CD4-positive, alpha-beta memory T cell (primary cell): ENCODE measurements at regions not wholly inside any gene's neighbourhood (a gene's known extent, or its start where the extent isn't known, plus 50 kb on each side); places are given as distances from the start of the nearest gene placed in this dataset.
"Not testable (repeated sequence)": the region's sequence is repeated elsewhere in the genome, so short reads cannot be mapped to it uniquely, and the experiment has no call there.

Experiments used
- CTCF ChIA-PET: fragments of 350-600 bp; sonication (Branson Sonifier 250); formaldehyde crosslinking; loops from one replicate; lab custom pipeline; 2021; ENCODE audit warnings: inconsistent platforms; ENCODE audit not compliant: partially characterized antibody; lab: Charles Lee
- POLR2A ChIA-PET: fragments of 350-600 bp; sonication (Branson Sonifier 250); formaldehyde crosslinking; loops from one replicate; lab custom pipeline; 2021; ENCODE audit not compliant: partially characterized antibody; lab: Charles Lee
- DNase-seq, 5 donors: peaks; one replicate each; pipeline versions ENCODE4 v3.0.0 to v3.0.0-alpha.2; 2020 to 2022; ENCODE audit warnings: mixed read lengths in 1 of 5
- H3K27ac ChIP-seq: one replicate; pipeline ENCODE4 v1.7.0; 2013; ENCODE audit warnings: low read depth, low read length
- H3K27me3 ChIP-seq: 2 replicates; pipeline ENCODE4 v1.7.0; 2013; ENCODE audit warnings: mild to moderate bottlenecking, low read length, moderate library complexity; ENCODE audit not compliant: insufficient read depth
- H3K36me3 ChIP-seq: 2 replicates; pipeline ENCODE4 v1.7.0; 2013; ENCODE audit warnings: mild to moderate bottlenecking, low read length, moderate library complexity; ENCODE audit not compliant: insufficient read depth
- H3K4me1 ChIP-seq: 2 replicates; pipeline ENCODE4 v1.7.0; 2013; ENCODE audit warnings: mild to moderate bottlenecking, low read length, moderate library complexity; ENCODE audit not compliant: insufficient read depth
- H3K4me3 ChIP-seq, 2 donors: one replicate each; pipeline ENCODE4 v1.7.0; 2013; ENCODE audit warnings: low read length in 2 of 2, mild to moderate bottlenecking in 1 of 2
- H3K9me3 ChIP-seq, 2 donors: one replicate each; pipeline ENCODE4 v1.7.0; 2013; ENCODE audit warnings: low read length in 2 of 2, control low read depth in 1 of 2; ENCODE audit not compliant: control insufficient read depth in 1 of 2
- H3K27ac Mint-ChIP-seq, 7 donors: one replicate each; pipeline ENCODE4 v1.8.0; 2020 to 2021; ENCODE audit warnings: mixed read lengths in 7 of 7, mild to moderate bottlenecking in 6 of 7, inconsistent platforms in 3 of 7, moderate library complexity in 3 of 7
- H3K27me3 Mint-ChIP-seq, 2 donors: one replicate each; pipeline ENCODE4 v1.8.0; 2020 to 2021; ENCODE audit warnings: mixed read lengths in 2 of 2
- H3K36me3 Mint-ChIP-seq, 2 donors: one replicate each; pipeline ENCODE4 v1.8.0; 2020 to 2021; ENCODE audit warnings: mixed read lengths in 2 of 2, inconsistent platforms in 1 of 2, mild to moderate bottlenecking in 1 of 2
- H3K4me1 Mint-ChIP-seq, 4 donors: one replicate each; pipeline ENCODE4 v1.8.0; 2020 to 2021; ENCODE audit warnings: mixed read lengths in 4 of 4, mild to moderate bottlenecking in 1 of 4
- H3K4me3 Mint-ChIP-seq, 8 donors: one replicate each; pipeline ENCODE4 v1.8.0; 2020 to 2021; ENCODE audit warnings: mixed read lengths in 8 of 8, mild to moderate bottlenecking in 7 of 8, moderate library complexity in 6 of 8, inconsistent platforms in 3 of 8
- H3K9me3 Mint-ChIP-seq, 8 donors: one replicate each; pipeline ENCODE4 v1.8.0; 2020 to 2021; ENCODE audit warnings: mixed read lengths in 8 of 8, mild to moderate bottlenecking in 5 of 8, inconsistent platforms in 3 of 8, moderate library complexity in 1 of 8
- intact Hi-C: fragments of 100-400 bp; cut with micrococcal nuclease; formaldehyde crosslinking; loops from one replicate; pipeline ENCODE4 v1.15.1; 2023

DNA sequence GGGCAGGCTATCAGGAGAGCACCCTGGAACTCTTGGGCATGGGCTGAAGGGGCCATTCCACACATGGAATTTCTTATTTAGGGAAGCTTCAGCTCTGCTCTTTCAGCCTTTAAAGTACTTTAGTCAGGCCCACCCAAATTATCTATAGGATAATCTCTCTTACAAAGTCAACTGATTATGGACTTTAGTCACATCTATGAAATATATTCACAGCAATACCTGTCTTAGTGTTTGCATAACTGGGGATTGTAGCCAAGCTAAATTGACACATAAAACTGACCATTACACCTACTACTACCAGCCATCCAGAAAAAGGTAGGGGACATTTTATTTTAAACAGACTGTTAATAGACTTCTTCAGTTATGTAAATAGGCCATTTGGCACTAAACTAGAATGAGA, 114.9 kb upstream of the VANGL1 start:
- POLR2A ChIA-PET: no interaction called here
- H3K27me3 Mint-ChIP-seq: peaks cover 3 to 8% of the 10 kb centered on the region in 2 donors
- no peaks in the 10 kb centered on the region for H3K4me1 ChIP-seq

DNA sequence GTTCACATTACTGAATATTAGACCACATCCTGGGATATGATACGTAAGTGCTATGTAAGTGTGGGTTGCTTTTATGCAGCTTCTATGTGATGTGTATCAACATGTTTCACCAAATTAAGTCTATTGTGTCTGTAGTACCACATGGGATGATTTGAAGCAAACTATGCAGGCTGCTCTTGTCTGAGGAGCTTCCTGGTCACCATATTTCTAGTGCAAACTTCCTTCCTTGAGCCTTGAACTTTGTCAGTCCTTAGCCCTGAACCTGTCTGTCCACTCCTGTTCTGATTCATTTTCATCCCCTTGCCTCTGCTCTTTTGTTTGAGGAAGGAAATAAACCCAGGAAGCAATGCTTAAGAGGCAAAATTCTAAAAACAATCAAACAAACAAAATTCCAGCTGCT, 117.5 kb upstream of the VANGL1 start:
- ChIA-PET POLR2A (no interaction called here), CTCF (no interaction called here)
- no peak overlapping the region for H3K4me3 Mint-ChIP-seq
- no peak overlapping the region for H3K27ac ChIP-seq
- H3K4me3 ChIP-seq: no peak overlapping the region
- DNase-seq: no peak
- no peak overlapping the region for H3K27ac Mint-ChIP-seq
- no peaks in the 10 kb centered on the region for H3K36me3 ChIP-seq
- intact Hi-C loops: no loop called here
- peaks cover 0 to 1% (median 0%) of the 10 kb centered on the region in 4 donors for H3K4me1 Mint-ChIP-seq
- H3K9me3 ChIP-seq: no peaks in the 10 kb centered on the region
- no peaks in the 10 kb centered on the region for H3K36me3 Mint-ChIP-seq
- H3K27me3 ChIP-seq: no peaks in the 10 kb centered on the region
- H3K4me1 ChIP-seq: no peaks in the 10 kb centered on the region
- H3K9me3 Mint-ChIP-seq: peaks cover 0 to 8% (median 1%) of the 10 kb centered on the region in 8 donors
- H3K27me3 Mint-ChIP-seq: peaks cover 5 to 12% of the 10 kb centered on the region in 2 donors

More for the DNA sequence above, 114.9 kb upstream of the VANGL1 start:
- Mint-ChIP-seq H3K27ac (no peak overlapping the region), H3K4me1 (peaks cover 0 to 2% (median under 1%) of the 10 kb centered on the region in 4 donors), H3K36me3 (no peaks in the 10 kb centered on the region), H3K4me3 (no peak overlapping the region), H3K9me3 (peaks cover 0 to 2% (median 0%) of the 10 kb centered on the region in 8 donors)
- no peak for DNase-seq
- no peaks in the 10 kb centered on the region for H3K36me3 ChIP-seq
- H3K4me3 ChIP-seq: no peak overlapping the region
- intact Hi-C loops: no loop called here
- H3K9me3 ChIP-seq: no peaks in the 10 kb centered on the region
- no peak overlapping the region for H3K27ac ChIP-seq
- CTCF ChIA-PET: no interaction called here
- no peaks in the 10 kb centered on the region for H3K27me3 ChIP-seq

DNA sequence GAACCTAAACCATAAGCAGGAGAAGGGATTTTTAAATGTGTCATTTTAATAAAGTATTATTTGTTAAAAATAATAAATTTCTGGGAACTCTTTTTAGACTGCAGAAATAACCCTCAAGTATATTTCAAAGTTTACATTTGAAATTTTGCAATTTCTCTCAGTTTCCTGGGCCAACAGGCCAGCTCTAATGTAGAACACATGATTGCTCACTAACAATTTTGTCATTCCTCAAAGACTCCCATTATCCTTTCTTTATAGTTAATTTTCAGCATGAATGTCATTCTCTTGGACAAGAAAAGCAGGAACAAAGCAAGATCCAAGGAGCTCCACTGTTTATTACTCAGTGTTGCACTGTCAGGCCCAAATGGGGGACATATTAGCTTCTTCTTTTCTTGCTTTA, 119.4 kb upstream of the VANGL1 start:
- no peaks in the 10 kb centered on the region for H3K4me1 Mint-ChIP-seq
- no peak for DNase-seq
- peaks cover 8 to 14% of the 10 kb centered on the region in 2 donors for H3K27me3 Mint-ChIP-seq
- Histone ChIP-seq H3K27me3 (no peaks in the 10 kb centered on the region), H3K9me3 (no peaks in the 10 kb centered on the region), H3K27ac (no peak overlapping the region), H3K4me3 (no peak overlapping the region), H3K36me3 (no peaks in the 10 kb centered on the region), H3K4me1 (no peaks in the 10 kb centered on the region)
- CTCF ChIA-PET: interaction anchor here (1.3 kb wide), 1 partner anchor 183 kb away, joined by 3 read pairs; no protein-coding TSS in a partner anchor
- H3K4me3 Mint-ChIP-seq: no peak overlapping the region
- intact Hi-C loops: no loop called here
- peaks cover 0 to 8% (median 2%) of the 10 kb centered on the region in 8 donors for H3K9me3 Mint-ChIP-seq
- H3K27ac Mint-ChIP-seq: no peak overlapping the region
- no peaks in the 10 kb centered on the region for H3K36me3 Mint-ChIP-seq
- POLR2A ChIA-PET: no interaction called here

DNA sequence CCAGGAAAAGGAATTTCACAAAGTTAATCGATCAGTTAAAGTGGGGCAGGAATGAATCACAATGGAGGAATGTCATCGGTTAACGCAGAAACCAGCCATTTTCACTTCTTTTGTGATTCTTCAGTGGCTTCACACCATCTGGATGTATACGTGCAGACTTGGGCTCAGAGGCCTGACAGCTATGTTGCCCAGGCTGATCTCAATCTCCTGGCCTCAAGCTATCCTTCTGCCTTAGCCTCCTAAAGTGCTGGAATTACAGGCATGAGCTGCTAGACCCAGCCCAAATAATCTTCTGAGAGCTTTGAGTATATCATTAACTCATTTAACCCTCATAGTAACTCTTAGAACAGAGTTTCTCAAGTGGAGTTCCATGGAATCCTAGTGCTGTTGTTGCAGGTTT, 126.5 kb upstream of the VANGL1 start:
- POLR2A ChIA-PET: no interaction called here
- H3K27ac ChIP-seq: no peak overlapping the region
- H3K9me3 ChIP-seq: no peaks in the 10 kb centered on the region
- no peaks in the 10 kb centered on the region for H3K27me3 ChIP-seq
- Mint-ChIP-seq H3K27me3 (peaks cover 6 to 9% of the 10 kb centered on the region in 2 donors), H3K27ac (no peak overlapping the region), H3K9me3 (peaks cover 0 to 3% (median 0%) of the 10 kb centered on the region in 8 donors), H3K36me3 (no peaks in the 10 kb centered on the region), H3K4me3 (no peak overlapping the region), H3K4me1 (no peaks in the 10 kb centered on the region)
- intact Hi-C loops: no loop called here
- no peaks in the 10 kb centered on the region for H3K4me1 ChIP-seq
- DNase-seq: no peak
- no peak overlapping the region for H3K4me3 ChIP-seq
- no peaks in the 10 kb centered on the region for H3K36me3 ChIP-seq
- CTCF ChIA-PET: no interaction called here

DNA sequence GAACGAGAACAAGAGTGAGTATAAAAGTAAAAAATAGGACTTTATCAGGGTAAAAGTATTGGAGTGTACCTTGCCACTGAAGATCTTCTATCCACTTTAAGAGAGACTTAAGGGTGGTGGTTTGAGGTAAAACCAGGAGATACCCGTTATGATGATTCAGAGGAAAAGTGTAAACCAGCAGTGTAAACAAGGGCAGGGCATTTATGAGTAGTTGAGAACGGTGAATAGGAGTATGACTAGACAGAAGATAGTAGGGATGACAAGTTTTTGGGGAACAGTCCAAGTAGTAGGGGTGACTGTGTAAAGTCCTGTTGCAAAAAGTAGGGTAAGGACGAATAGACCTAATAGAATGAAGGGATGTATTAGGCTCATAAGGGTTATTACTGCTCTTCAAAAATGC, 131.5 kb upstream of the VANGL1 start:
- H3K27me3 Mint-ChIP-seq, H3K9me3 ChIP-seq, H3K27ac ChIP-seq, H3K27me3 ChIP-seq, H3K36me3 Mint-ChIP-seq, H3K4me3 ChIP-seq, DNase-seq, H3K4me1 Mint-ChIP-seq, H3K4me1 ChIP-seq, CTCF ChIA-PET, H3K4me3 Mint-ChIP-seq, intact Hi-C loops, H3K36me3 ChIP-seq, POLR2A ChIA-PET, H3K9me3 Mint-ChIP-seq, H3K27ac Mint-ChIP-seq: not testable (repeated sequence)

DNA sequence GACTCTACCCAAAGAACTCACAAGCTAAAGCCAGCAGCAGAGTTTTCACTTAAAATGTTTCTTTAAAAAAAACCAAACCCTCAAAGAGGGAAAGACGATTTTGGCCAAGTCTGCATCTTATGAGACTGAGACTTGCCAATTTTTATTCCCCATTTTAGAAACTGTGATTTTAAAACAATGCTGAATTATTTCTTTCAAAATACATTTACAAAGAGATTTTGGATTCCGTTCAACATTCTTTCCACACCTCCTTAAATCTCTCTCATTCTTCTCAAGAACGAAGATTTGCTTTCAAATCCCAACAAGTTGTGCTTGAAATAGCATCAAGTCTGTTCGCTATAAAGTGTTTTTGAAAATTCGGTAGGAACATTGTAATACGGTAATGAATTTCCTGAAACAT, 133.9 kb upstream of the VANGL1 start:
- Histone ChIP-seq H3K36me3 (no peaks in the 10 kb centered on the region), H3K9me3 (no peaks in the 10 kb centered on the region), H3K4me1 (no peaks in the 10 kb centered on the region), H3K4me3 (no peak overlapping the region), H3K27me3 (no peaks in the 10 kb centered on the region), H3K27ac (no peak overlapping the region)
- intact Hi-C loops: no loop called here
- no peak for DNase-seq
- no peaks in the 10 kb centered on the region for H3K36me3 Mint-ChIP-seq
- CTCF ChIA-PET: no interaction called here
- no peak overlapping the region for H3K27ac Mint-ChIP-seq
- H3K4me1 Mint-ChIP-seq: no peaks in the 10 kb centered on the region
- peaks cover 4 to 13% of the 10 kb centered on the region in 2 donors for H3K27me3 Mint-ChIP-seq
- POLR2A ChIA-PET: no interaction called here
- no peak overlapping the region for H3K4me3 Mint-ChIP-seq
- peaks cover 0 to 3% (median 0%) of the 10 kb centered on the region in 8 donors for H3K9me3 Mint-ChIP-seq

DNA sequence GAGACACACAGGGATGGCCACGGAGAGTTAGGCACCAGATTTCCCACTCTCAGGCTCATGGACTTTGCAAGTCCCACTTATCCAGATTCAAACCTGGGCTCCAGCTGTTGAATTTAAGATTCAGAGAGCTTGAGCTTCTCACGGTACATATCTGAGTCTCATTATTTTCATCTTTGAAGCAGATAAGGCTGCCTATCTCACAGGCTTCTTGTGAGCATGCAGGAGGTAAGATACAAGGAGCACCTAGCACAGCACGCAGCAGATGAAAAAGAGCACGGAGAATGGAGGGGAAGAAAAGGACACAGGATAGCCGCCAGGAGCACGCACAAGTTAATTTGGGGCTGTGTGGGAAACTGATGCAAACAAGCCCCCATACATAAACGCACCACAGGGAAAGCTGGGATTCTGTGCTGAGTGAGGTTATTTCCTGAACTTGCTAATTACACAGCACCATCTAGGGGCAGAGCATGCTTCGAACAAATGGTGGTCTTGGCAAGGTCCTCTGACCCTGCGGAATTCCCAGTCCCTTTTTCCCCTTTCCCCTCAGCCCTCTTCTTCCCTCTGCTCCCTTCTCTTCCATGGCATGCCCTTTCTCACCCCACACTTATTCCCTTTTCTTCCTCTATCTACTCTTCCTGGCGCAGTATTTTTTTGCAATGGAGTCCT, 134.7 kb upstream of the VANGL1 start:
- H3K27ac Mint-ChIP-seq: no peak overlapping the region
- Histone ChIP-seq H3K27ac (no peak overlapping the region), H3K4me3 (no peak overlapping the region), H3K4me1 (no peaks in the 10 kb centered on the region), H3K9me3 (no peaks in the 10 kb centered on the region), H3K27me3 (no peaks in the 10 kb centered on the region), H3K36me3 (no peaks in the 10 kb centered on the region)
- peaks cover 0 to 3% (median 0%) of the 10 kb centered on the region in 8 donors for H3K9me3 Mint-ChIP-seq
- peaks cover 4 to 17% of the 10 kb centered on the region in 2 donors for H3K27me3 Mint-ChIP-seq
- POLR2A ChIA-PET: no interaction called here
- intact Hi-C loops: no loop called here
- no peaks in the 10 kb centered on the region for H3K4me1 Mint-ChIP-seq
- H3K36me3 Mint-ChIP-seq: no peaks in the 10 kb centered on the region
- CTCF ChIA-PET: no interaction called here
- no peak for DNase-seq
- H3K4me3 Mint-ChIP-seq: no peak overlapping the region
